Stomach (tissue), 4 donors: ENCODE measurements at regions not wholly inside any gene's neighbourhood (a gene's known extent, or its start where the extent isn't known, plus 50 kb on each side); places are given as distances from the start of the nearest gene placed in this dataset.

Experiments used
- POLR2A ChIP-seq, 4 donors: fragments of 450-650 bp; IDR thresholded peaks; one replicate each; pipeline ENCODE4 v1.6.1; 2016; ENCODE audit warnings: antibody characterized with exemption in 4 of 4, control low read depth in 2 of 4, mild to moderate bottlenecking in 1 of 4, moderate library complexity in 1 of 4
- POLR2AphosphoS5 ChIP-seq, 3 donors: sonication (generic); formaldehyde crosslinking; IDR thresholded peaks; one replicate each; pipeline ENCODE4 v1.6.1; 2016; ENCODE audit warnings: antibody characterized with exemption in 3 of 3
- TF ChIP-seq, protein P1 (sequence below), 7 experiments: fragments of 450-650 bp in 4 of 7; fragments of 200-600 bp in 3 of 7; sonication (generic) in 3 of 7; IDR thresholded peaks; one replicate each; pipeline ENCODE4 v1.5.1; 2016 to 2019; ENCODE audit warnings: antibody characterized with exemption in 7 of 7, control low read depth in 2 of 7, mild to moderate bottlenecking in 1 of 7

DNA sequence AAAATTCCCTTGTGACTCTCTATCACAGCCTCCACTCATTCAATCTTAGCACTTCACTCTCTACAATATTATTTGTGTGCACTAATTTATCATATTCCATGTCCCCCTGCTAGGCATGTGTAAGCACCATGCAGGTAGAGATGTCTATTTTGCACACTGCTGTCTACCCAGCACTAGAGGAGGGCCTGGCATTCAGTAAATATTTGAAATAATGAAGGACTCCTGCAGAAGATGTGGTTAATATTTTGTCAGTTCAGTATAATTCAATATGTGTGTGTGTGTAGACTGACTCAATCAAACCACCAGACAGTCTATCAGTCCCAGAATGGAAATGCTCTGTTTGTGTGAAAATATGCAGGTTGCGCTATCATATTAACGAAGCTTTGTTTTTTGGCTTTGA, 313.6 kb upstream of the CDH6 start:
- TF ChIP-seq POLR2AphosphoS5 (IDR thresholded peaks at IDR 0.05) = no peak
- TF ChIP-seq, protein P1, sequence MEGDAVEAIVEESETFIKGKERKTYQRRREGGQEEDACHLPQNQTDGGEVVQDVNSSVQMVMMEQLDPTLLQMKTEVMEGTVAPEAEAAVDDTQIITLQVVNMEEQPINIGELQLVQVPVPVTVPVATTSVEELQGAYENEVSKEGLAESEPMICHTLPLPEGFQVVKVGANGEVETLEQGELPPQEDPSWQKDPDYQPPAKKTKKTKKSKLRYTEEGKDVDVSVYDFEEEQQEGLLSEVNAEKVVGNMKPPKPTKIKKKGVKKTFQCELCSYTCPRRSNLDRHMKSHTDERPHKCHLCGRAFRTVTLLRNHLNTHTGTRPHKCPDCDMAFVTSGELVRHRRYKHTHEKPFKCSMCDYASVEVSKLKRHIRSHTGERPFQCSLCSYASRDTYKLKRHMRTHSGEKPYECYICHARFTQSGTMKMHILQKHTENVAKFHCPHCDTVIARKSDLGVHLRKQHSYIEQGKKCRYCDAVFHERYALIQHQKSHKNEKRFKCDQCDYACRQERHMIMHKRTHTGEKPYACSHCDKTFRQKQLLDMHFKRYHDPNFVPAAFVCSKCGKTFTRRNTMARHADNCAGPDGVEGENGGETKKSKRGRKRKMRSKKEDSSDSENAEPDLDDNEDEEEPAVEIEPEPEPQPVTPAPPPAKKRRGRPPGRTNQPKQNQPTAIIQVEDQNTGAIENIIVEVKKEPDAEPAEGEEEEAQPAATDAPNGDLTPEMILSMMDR (IDR thresholded peaks at IDR 0.05) = no peak
- TF ChIP-seq POLR2A (IDR thresholded peaks at IDR 0.05) = no peak
